ENCODE measurements at regions not wholly inside any gene's neighbourhood (a gene's known extent, or its start where the extent isn't known, plus 50 kb on each side); places are given as distances from the start of the nearest gene placed in this dataset.

GRCh38 chr2:216287251-216287650, 85.0 kb downstream of the MARCHF4 start:
- TF ChIP-seq CTCF (IDR thresholded peaks at IDR 0.05) (no peak), ZFP36 (IDR thresholded peaks at IDR 0.05; ENCODE audit: borderline replicate concordance, partially characterized antibody) (no peak), HOXA7 (CRISPR knock-in tag; IDR thresholded peaks at IDR 0.05) (no peak), CEBPB (IDR thresholded peaks at IDR 0.05) (no peak), SREBF2 (IDR thresholded peaks at IDR 0.05) (no peak), HMGXB4 (CRISPR knock-in tag; IDR thresholded peaks at IDR 0.05; ENCODE audit: borderline replicate concordance) (no peak), USF2 (IDR thresholded peaks at IDR 0.05) (no peak), POLR2A (IDR thresholded peaks at IDR 0.05; ENCODE audit: low read length) (no peak), BHLHE40 (IDR thresholded peaks at IDR 0.05; ENCODE audit: low read depth, low read length) (no peak), CHD2 (IDR thresholded peaks at IDR 0.05; ENCODE audit: low read length, partially characterized antibody) (no peak)
